HL-60 (cell line): ENCODE measurements at regions not wholly inside any gene's neighbourhood (a gene's known extent, or its start where the extent isn't known, plus 50 kb on each side); places are given as distances from the start of the nearest gene placed in this dataset.

Experiments
- TF ChIP-seq, protein P1 (sequence below): IDR thresholded peaks from 2 replicates; pipeline ENCODE4 v1.6.1; 2012; ENCODE audit warnings: low read depth; ENCODE audit not compliant: insufficient replicate concordance
- TF ChIP-seq, protein P2 (sequence below): IDR thresholded peaks from one replicate; pipeline ENCODE4 v1.5.1; 2011; ENCODE audit warnings: low read length, control low read depth, inconsistent platforms; ENCODE audit not compliant: insufficient read depth

DNA sequence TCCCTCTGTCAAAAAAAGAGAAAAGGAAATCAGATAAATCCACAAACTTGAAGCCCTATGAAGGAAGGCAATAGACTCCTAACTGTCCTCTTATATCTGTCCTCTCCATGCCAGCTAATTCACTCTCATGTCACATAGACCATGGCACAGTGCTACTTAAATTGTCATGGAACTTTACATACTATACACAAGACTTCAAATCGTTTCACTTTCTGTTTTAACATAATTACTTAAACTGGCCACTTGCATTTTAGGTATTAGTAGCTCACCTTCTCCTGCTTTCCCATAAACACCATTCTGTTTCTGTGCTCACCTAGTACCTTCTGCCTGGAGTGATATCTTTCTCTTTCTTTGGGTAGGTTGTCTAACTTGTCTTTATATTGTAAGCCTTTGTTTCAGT is 816.7 kb upstream of the KIF2B start:
- TF ChIP-seq, protein P1, sequence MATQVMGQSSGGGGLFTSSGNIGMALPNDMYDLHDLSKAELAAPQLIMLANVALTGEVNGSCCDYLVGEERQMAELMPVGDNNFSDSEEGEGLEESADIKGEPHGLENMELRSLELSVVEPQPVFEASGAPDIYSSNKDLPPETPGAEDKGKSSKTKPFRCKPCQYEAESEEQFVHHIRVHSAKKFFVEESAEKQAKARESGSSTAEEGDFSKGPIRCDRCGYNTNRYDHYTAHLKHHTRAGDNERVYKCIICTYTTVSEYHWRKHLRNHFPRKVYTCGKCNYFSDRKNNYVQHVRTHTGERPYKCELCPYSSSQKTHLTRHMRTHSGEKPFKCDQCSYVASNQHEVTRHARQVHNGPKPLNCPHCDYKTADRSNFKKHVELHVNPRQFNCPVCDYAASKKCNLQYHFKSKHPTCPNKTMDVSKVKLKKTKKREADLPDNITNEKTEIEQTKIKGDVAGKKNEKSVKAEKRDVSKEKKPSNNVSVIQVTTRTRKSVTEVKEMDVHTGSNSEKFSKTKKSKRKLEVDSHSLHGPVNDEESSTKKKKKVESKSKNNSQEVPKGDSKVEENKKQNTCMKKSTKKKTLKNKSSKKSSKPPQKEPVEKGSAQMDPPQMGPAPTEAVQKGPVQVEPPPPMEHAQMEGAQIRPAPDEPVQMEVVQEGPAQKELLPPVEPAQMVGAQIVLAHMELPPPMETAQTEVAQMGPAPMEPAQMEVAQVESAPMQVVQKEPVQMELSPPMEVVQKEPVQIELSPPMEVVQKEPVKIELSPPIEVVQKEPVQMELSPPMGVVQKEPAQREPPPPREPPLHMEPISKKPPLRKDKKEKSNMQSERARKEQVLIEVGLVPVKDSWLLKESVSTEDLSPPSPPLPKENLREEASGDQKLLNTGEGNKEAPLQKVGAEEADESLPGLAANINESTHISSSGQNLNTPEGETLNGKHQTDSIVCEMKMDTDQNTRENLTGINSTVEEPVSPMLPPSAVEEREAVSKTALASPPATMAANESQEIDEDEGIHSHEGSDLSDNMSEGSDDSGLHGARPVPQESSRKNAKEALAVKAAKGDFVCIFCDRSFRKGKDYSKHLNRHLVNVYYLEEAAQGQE = no peak
- TF ChIP-seq, protein P2, sequence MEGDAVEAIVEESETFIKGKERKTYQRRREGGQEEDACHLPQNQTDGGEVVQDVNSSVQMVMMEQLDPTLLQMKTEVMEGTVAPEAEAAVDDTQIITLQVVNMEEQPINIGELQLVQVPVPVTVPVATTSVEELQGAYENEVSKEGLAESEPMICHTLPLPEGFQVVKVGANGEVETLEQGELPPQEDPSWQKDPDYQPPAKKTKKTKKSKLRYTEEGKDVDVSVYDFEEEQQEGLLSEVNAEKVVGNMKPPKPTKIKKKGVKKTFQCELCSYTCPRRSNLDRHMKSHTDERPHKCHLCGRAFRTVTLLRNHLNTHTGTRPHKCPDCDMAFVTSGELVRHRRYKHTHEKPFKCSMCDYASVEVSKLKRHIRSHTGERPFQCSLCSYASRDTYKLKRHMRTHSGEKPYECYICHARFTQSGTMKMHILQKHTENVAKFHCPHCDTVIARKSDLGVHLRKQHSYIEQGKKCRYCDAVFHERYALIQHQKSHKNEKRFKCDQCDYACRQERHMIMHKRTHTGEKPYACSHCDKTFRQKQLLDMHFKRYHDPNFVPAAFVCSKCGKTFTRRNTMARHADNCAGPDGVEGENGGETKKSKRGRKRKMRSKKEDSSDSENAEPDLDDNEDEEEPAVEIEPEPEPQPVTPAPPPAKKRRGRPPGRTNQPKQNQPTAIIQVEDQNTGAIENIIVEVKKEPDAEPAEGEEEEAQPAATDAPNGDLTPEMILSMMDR = no peak
